ENCODE measurements at regions not wholly inside any gene's neighbourhood (a gene's known extent, or its start where the extent isn't known, plus 50 kb on each side); places are given as distances from the start of the nearest gene placed in this dataset.
A peak's percentile ranks its signal among the peaks of the same experiment; 100 is the strongest.

GRCh38 chr2:105177008-105177407 lies 64.5 kb upstream of the GPR45 start:
- Mint-ChIP-seq H3K4me1 (ENCODE audit: insufficient read depth, unreplicated experiment) (peaks cover 10% of the 10 kb centered on the region), H3K9me3 (ENCODE audit: unreplicated experiment) (no peaks in the 10 kb centered on the region), H3K4me3 (ENCODE audit: unreplicated experiment) (no peak overlapping the region), H3K36me3 (ENCODE audit: insufficient read depth, unreplicated experiment) (peaks cover 7% of the 10 kb centered on the region), H3K27ac (ENCODE audit: low read depth, unreplicated experiment) (no peak overlapping the region), H3K27me3 (ENCODE audit: insufficient read depth, unreplicated experiment) (peaks cover 39% of the 10 kb centered on the region)
- TF ChIP-seq, protein P1, sequence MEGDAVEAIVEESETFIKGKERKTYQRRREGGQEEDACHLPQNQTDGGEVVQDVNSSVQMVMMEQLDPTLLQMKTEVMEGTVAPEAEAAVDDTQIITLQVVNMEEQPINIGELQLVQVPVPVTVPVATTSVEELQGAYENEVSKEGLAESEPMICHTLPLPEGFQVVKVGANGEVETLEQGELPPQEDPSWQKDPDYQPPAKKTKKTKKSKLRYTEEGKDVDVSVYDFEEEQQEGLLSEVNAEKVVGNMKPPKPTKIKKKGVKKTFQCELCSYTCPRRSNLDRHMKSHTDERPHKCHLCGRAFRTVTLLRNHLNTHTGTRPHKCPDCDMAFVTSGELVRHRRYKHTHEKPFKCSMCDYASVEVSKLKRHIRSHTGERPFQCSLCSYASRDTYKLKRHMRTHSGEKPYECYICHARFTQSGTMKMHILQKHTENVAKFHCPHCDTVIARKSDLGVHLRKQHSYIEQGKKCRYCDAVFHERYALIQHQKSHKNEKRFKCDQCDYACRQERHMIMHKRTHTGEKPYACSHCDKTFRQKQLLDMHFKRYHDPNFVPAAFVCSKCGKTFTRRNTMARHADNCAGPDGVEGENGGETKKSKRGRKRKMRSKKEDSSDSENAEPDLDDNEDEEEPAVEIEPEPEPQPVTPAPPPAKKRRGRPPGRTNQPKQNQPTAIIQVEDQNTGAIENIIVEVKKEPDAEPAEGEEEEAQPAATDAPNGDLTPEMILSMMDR (IDR thresholded peaks at IDR 0.05; ENCODE audit: unreplicated experiment), result no peak
- CTCF ChIA-PET, result interaction anchor here (6.3 kb wide), 1 partner anchor 62 kb away, joined by 71 read pairs; no protein-coding TSS in a partner anchor
- DNase-seq (ENCODE audit: unreplicated experiment), result no peak
- intact Hi-C loops (cut with micrococcal nuclease), result no loop called here
- POLR2A ChIA-PET, result no interaction called here
- no TSS peak for BruUV-seq (replicated peaks)

- Mint-ChIP-seq H3K27ac (ENCODE audit: low read depth, unreplicated experiment) (no peak overlapping the region), H3K9me3 (ENCODE audit: unreplicated experiment) (no peaks in the 10 kb centered on the region), H3K27me3 (ENCODE audit: insufficient read depth, unreplicated experiment) (peaks cover 45% of the 10 kb centered on the region), H3K4me3 (ENCODE audit: unreplicated experiment) (no peak overlapping the region), H3K4me1 (ENCODE audit: insufficient read depth, unreplicated experiment) (peaks cover 10% of the 10 kb centered on the region), H3K36me3 (ENCODE audit: insufficient read depth, unreplicated experiment) (peaks cover 7% of the 10 kb centered on the region)
- TF ChIP-seq, protein P1 (IDR thresholded peaks at IDR 0.05; ENCODE audit: unreplicated experiment), result no peak
- no TSS peak for BruUV-seq (replicated peaks)
- intact Hi-C loops (cut with micrococcal nuclease), result no loop called here
- no peak for DNase-seq (ENCODE audit: unreplicated experiment)
- CTCF ChIA-PET, result interaction anchor here (6.3 kb wide), 1 partner anchor 62 kb away, joined by 71 read pairs; no protein-coding TSS in a partner anchor
- POLR2A ChIA-PET, result no interaction called here
Observed at GRCh38 chr2:105177536-105178254, 63.8 kb upstream of the GPR45 start.

GRCh38 chr2:105179469-105180372 lies 61.8 kb upstream of the GPR45 start:
- Mint-ChIP-seq H3K27ac (ENCODE audit: low read depth, unreplicated experiment) (no peak overlapping the region), H3K4me1 (ENCODE audit: insufficient read depth, unreplicated experiment) (peaks cover 5% of the 10 kb centered on the region), H3K9me3 (ENCODE audit: unreplicated experiment) (no peaks in the 10 kb centered on the region), H3K36me3 (ENCODE audit: insufficient read depth, unreplicated experiment) (no peaks in the 10 kb centered on the region), H3K27me3 (ENCODE audit: insufficient read depth, unreplicated experiment) (peaks cover 27% of the 10 kb centered on the region), H3K4me3 (ENCODE audit: unreplicated experiment) (no peak overlapping the region)
- peak; percentile 93 for DNase-seq (ENCODE audit: unreplicated experiment)
- ChIA-PET CTCF (interaction anchor here (0.6 to 6.3 kb wide), 21 partner anchors 10 to 1564 kb away, joined by 3 to 71 read pairs (median 3); no protein-coding TSS in a partner anchor), POLR2A (interaction anchor here (0.9 kb wide), 1 partner anchor 65 kb away, joined by 3 read pairs; no protein-coding TSS in a partner anchor)
- BruUV-seq (replicated peaks), result no TSS peak
- intact Hi-C loops (cut with micrococcal nuclease), result loop anchor here (1.0 kb wide), 2 partner anchors 56 to 65 kb away; no protein-coding TSS in a partner anchor
- TF ChIP-seq, protein P1 (IDR thresholded peaks at IDR 0.05; ENCODE audit: unreplicated experiment), result peak; percentile 47

GRCh38 chr2:105180491-105180972 lies 61.0 kb upstream of the GPR45 start:
- TF ChIP-seq, protein P1 (IDR thresholded peaks at IDR 0.05; ENCODE audit: unreplicated experiment), result no peak
- no peaks in the 10 kb centered on the region for H3K36me3 Mint-ChIP-seq (ENCODE audit: insufficient read depth, unreplicated experiment)
- intact Hi-C loops (cut with micrococcal nuclease), result no loop called here
- H3K4me1 Mint-ChIP-seq (ENCODE audit: insufficient read depth, unreplicated experiment), result peaks cover 5% of the 10 kb centered on the region
- no peak for DNase-seq (ENCODE audit: unreplicated experiment)
- peaks cover 19% of the 10 kb centered on the region for H3K27me3 Mint-ChIP-seq (ENCODE audit: insufficient read depth, unreplicated experiment)
- no peak overlapping the region for H3K4me3 Mint-ChIP-seq (ENCODE audit: unreplicated experiment)
- H3K9me3 Mint-ChIP-seq (ENCODE audit: unreplicated experiment), result no peaks in the 10 kb centered on the region
- H3K27ac Mint-ChIP-seq (ENCODE audit: low read depth, unreplicated experiment), result no peak overlapping the region
- no TSS peak for BruUV-seq (replicated peaks)
- ChIA-PET POLR2A (interaction anchor here (0.9 kb wide), 1 partner anchor 66 kb away, joined by 3 read pairs; no protein-coding TSS in a partner anchor), CTCF (interaction anchor here (0.6 to 6.3 kb wide), 20 partner anchors 9 to 175 kb away, joined by 3 to 71 read pairs (median 4); no protein-coding TSS in a partner anchor)

Measured in MCF 10A (cell line).